Endothelial cell (in vitro differentiated cells): ENCODE measurements at regions not wholly inside any gene's neighbourhood (a gene's known extent, or its start where the extent isn't known, plus 50 kb on each side); places are given as distances from the start of the nearest gene placed in this dataset.

Experiments used
- DNase-seq: peaks from one replicate; pipeline ENCODE4 v3.0.0; 2021; ENCODE audit warnings: low spot score
- H3K27ac Mint-ChIP-seq: one replicate; pipeline ENCODE4 v1.8.0; 2021; ENCODE audit warnings: mixed read lengths, inconsistent platforms; ENCODE audit not compliant: unreplicated experiment
- H3K27me3 Mint-ChIP-seq: one replicate; pipeline ENCODE4 v1.8.0; 2021; ENCODE audit warnings: mild to moderate bottlenecking, moderate library complexity, mixed read lengths, inconsistent platforms; ENCODE audit not compliant: unreplicated experiment
- H3K36me3 Mint-ChIP-seq: one replicate; pipeline ENCODE4 v1.8.0; 2021; ENCODE audit warnings: mild to moderate bottlenecking, low read depth, mixed read lengths, inconsistent platforms; ENCODE audit not compliant: unreplicated experiment
- H3K4me1 Mint-ChIP-seq: one replicate; pipeline ENCODE4 v1.8.0; 2021; ENCODE audit warnings: mild to moderate bottlenecking, mixed read lengths, inconsistent platforms; ENCODE audit not compliant: unreplicated experiment
- H3K4me3 Mint-ChIP-seq: one replicate; pipeline ENCODE4 v1.8.0; 2021; ENCODE audit warnings: mild to moderate bottlenecking, mixed read lengths, inconsistent platforms; ENCODE audit not compliant: unreplicated experiment
- H3K9me3 Mint-ChIP-seq: one replicate; pipeline ENCODE4 v1.8.0; 2021; ENCODE audit warnings: mixed read lengths, inconsistent platforms; ENCODE audit not compliant: unreplicated experiment
- CTCF ChIP-seq: fragments of 200-600 bp; sonication (generic); IDR thresholded peaks from one replicate; pipeline ENCODE4 v1.5.0; 2021; ENCODE audit warnings: antibody characterized with exemption; ENCODE audit not compliant: unreplicated experiment

- Mint-ChIP-seq H3K4me1 (peaks cover 11% of the 10 kb centered on the region), H3K4me3 (no peak overlapping the region), H3K9me3 (no peaks in the 10 kb centered on the region), H3K36me3 (peaks cover 5% of the 10 kb centered on the region), H3K27ac (no peak overlapping the region), H3K27me3 (peaks cover 2% of the 10 kb centered on the region)
- no peak for TF ChIP-seq CTCF
- DNase-seq, result no peak
These were observed 368.0 kb upstream of the SEMA6A start for GRCh38 chr5:116942622-116943021.

GRCh38 chr5:116939641-116940040, 365.0 kb upstream of the SEMA6A start:
- peaks cover 9% of the 10 kb centered on the region for H3K4me1 Mint-ChIP-seq
- H3K27me3 Mint-ChIP-seq, result no peaks in the 10 kb centered on the region
- no peak for TF ChIP-seq CTCF
- no peak overlapping the region for H3K4me3 Mint-ChIP-seq
- H3K36me3 Mint-ChIP-seq, result no peaks in the 10 kb centered on the region
- no peak overlapping the region for H3K27ac Mint-ChIP-seq
- no peaks in the 10 kb centered on the region for H3K9me3 Mint-ChIP-seq
- no peak for DNase-seq

- DNase-seq, result no peak
- H3K4me1 Mint-ChIP-seq, result peaks cover 4% of the 10 kb centered on the region
- no peaks in the 10 kb centered on the region for H3K36me3 Mint-ChIP-seq
- no peak overlapping the region for H3K27ac Mint-ChIP-seq
- no peaks in the 10 kb centered on the region for H3K27me3 Mint-ChIP-seq
- H3K9me3 Mint-ChIP-seq, result no peaks in the 10 kb centered on the region
- TF ChIP-seq CTCF, result no peak
- no peak overlapping the region for H3K4me3 Mint-ChIP-seq
These were observed 363.9 kb upstream of the SEMA6A start for GRCh38 chr5:116938488-116938887.

- Mint-ChIP-seq H3K4me1 (peaks cover 4% of the 10 kb centered on the region), H3K4me3 (no peak overlapping the region), H3K36me3 (no peaks in the 10 kb centered on the region), H3K27me3 (no peaks in the 10 kb centered on the region), H3K9me3 (no peaks in the 10 kb centered on the region), H3K27ac (no peak overlapping the region)
- DNase-seq, result no peak
- TF ChIP-seq CTCF, result no peak
These were observed 361.0 kb upstream of the SEMA6A start for GRCh38 chr5:116935561-116936162.

- no peak for TF ChIP-seq CTCF
- no peak for DNase-seq
- Mint-ChIP-seq H3K36me3 (no peaks in the 10 kb centered on the region), H3K27me3 (no peaks in the 10 kb centered on the region), H3K27ac (no peak overlapping the region), H3K4me1 (no peaks in the 10 kb centered on the region), H3K9me3 (no peaks in the 10 kb centered on the region), H3K4me3 (no peak overlapping the region)
These were observed 356.0 kb upstream of the SEMA6A start for GRCh38 chr5:116930616-116931015.
